ENCODE measurements at regions not wholly inside any gene's neighbourhood (a gene's known extent, or its start where the extent isn't known, plus 50 kb on each side); places are given as distances from the start of the nearest gene placed in this dataset.

- WGBS, 2 donors (ENCODE audit: low coverage in 1 of 2) = 81% methylated on average over 4 of the region's 4 CpGs; no CpG with 5 or more reads in 1 of the 2 donors
- DNase-seq = no peak
- Histone ChIP-seq H3K27me3 (no peaks in the 10 kb centered on the region), H3K4me1 (no peaks in the 10 kb centered on the region), H3K36me3 (no peaks in the 10 kb centered on the region), H3K4me3 (no peak overlapping the region), H3K27ac (no peak overlapping the region), H3K9me3 (no peaks in the 10 kb centered on the region)
- TF ChIP-seq, protein P1, sequence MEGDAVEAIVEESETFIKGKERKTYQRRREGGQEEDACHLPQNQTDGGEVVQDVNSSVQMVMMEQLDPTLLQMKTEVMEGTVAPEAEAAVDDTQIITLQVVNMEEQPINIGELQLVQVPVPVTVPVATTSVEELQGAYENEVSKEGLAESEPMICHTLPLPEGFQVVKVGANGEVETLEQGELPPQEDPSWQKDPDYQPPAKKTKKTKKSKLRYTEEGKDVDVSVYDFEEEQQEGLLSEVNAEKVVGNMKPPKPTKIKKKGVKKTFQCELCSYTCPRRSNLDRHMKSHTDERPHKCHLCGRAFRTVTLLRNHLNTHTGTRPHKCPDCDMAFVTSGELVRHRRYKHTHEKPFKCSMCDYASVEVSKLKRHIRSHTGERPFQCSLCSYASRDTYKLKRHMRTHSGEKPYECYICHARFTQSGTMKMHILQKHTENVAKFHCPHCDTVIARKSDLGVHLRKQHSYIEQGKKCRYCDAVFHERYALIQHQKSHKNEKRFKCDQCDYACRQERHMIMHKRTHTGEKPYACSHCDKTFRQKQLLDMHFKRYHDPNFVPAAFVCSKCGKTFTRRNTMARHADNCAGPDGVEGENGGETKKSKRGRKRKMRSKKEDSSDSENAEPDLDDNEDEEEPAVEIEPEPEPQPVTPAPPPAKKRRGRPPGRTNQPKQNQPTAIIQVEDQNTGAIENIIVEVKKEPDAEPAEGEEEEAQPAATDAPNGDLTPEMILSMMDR (IDR thresholded peaks at IDR 0.05) = no peak
- TF ChIP-seq POLR2A (IDR thresholded peaks at IDR 0.05) (no peak), POLR2AphosphoS5 (IDR thresholded peaks at IDR 0.05) (no peak), EP300 (IDR thresholded peaks at IDR 0.05; ENCODE audit: low read depth) (no peak)
- in situ Hi-C loops (cut with MboI; ENCODE audit: low pct_ligation_motif_present in 1 of 4, low pct_unique_long_range_greater_than_20kb in 1 of 4, low sequenced_read_pairs in 3 of 4) (no loop called here), intact Hi-C loops (cut with DNase I; ENCODE audit: low total_unique reads) (no loop called here)
Measured at GRCh38 chr4:138310498-138310897, 68.3 kb upstream of the SLC7A11 start.

DNA sequence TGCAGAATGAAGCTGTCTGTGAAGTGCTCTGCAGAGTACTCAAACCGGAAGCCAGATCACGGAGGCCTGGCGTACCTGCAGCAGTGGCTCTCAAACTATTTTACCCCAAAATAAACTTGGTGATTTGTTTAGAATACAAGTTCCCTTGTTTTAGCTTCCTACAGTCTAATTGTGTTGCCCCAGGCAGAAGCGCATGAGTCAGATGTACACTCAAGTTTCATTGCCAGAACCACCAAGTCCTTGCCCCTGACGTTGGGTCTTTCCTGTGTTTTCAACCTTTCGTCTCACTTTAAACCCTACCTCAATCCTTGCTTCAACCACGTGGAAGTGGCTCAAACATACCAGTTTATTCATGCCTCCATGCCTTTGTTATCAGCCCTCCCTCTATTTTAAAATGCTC is 66.2 kb upstream of the SLC7A11 start:
- 63 to 84% methylated on average over 4 to 7 of the region's 7 CpGs for WGBS, 2 donors (ENCODE audit: low coverage in 1 of 2)
- no peak for TF ChIP-seq POLR2AphosphoS5 (IDR thresholded peaks at IDR 0.05)
- DNase-seq = no peak
- H3K27ac ChIP-seq = no peak overlapping the region
- H3K4me3 ChIP-seq = no peak overlapping the region
- H3K4me1 ChIP-seq = no peaks in the 10 kb centered on the region
- H3K36me3 ChIP-seq = no peaks in the 10 kb centered on the region
- no peaks in the 10 kb centered on the region for H3K27me3 ChIP-seq
- no peaks in the 10 kb centered on the region for H3K9me3 ChIP-seq
- in situ Hi-C loops (cut with MboI; ENCODE audit: low pct_ligation_motif_present in 1 of 4, low pct_unique_long_range_greater_than_20kb in 1 of 4, low sequenced_read_pairs in 3 of 4) = no loop called here
- intact Hi-C loops (cut with DNase I; ENCODE audit: low total_unique reads) = no loop called here

DNA sequence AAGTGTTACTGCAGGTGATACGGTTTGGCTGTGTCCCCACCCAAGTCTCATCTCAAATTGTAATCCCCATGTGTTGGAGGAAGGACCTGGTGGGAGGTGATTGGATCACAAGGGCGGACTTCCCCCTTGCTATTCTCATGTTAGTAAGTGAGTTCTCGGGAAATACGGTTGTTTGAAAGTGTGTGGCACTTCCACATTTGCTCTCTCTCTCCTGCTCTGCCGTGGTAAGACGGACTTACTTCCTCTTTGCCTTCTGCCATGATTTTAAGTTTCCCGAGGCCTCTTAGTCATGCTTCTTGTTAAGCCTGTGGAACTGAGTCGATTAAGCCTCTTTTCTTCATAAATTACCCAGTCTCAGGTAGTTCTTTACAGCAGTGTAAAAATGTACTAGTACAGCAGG is 65.2 kb upstream of the SLC7A11 start:
- TF ChIP-seq EP300 (IDR thresholded peaks at IDR 0.05; ENCODE audit: low read depth) (no peak), POLR2A (IDR thresholded peaks at IDR 0.05) (no peak), POLR2AphosphoS5 (IDR thresholded peaks at IDR 0.05) (no peak)
- TF ChIP-seq, protein P1 (IDR thresholded peaks at IDR 0.05) = no peak
- Histone ChIP-seq H3K4me1 (no peaks in the 10 kb centered on the region), H3K27me3 (no peaks in the 10 kb centered on the region), H3K27ac (no peak overlapping the region), H3K9me3 (no peaks in the 10 kb centered on the region), H3K4me3 (no peak overlapping the region), H3K36me3 (no peaks in the 10 kb centered on the region)
- intact Hi-C loops (cut with DNase I; ENCODE audit: low total_unique reads) (no loop called here), in situ Hi-C loops (cut with MboI; ENCODE audit: low pct_ligation_motif_present in 1 of 4, low pct_unique_long_range_greater_than_20kb in 1 of 4, low sequenced_read_pairs in 3 of 4) (no loop called here)
- WGBS, 2 donors (ENCODE audit: low coverage in 1 of 2) = 74% methylated on average over 8 of the region's 8 CpGs; no CpG with 5 or more reads in 1 of the 2 donors
- no peak for DNase-seq

DNA sequence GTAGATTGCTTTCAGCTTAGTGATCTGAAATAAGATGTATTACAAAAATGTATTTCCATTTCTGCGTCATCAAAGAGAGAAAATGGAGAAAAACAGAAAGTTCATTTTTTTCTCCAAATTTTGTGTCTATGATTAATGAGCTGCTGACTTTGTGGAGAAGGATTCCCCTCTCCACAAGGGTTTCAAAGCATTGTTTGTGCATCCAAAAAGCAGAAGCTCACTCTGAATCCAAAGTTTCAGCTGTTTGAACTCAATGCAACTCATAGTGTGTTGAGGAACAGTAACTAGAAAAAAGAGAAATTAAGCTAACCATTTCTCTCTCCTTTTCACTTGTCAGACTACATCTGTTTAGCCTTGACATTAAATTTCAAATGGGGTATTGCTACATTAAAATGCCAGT is 62.9 kb upstream of the SLC7A11 start:
- 84 to 86% methylated on average over 1 of the region's 1 CpG for WGBS, 2 donors (ENCODE audit: low coverage in 1 of 2)
- in situ Hi-C loops (cut with MboI; ENCODE audit: low pct_ligation_motif_present in 1 of 4, low pct_unique_long_range_greater_than_20kb in 1 of 4, low sequenced_read_pairs in 3 of 4) = no loop called here

GRCh38 chr4:138301536-138301935 is 59.4 kb upstream of the SLC7A11 start:
- no peak for DNase-seq
- no peak for TF ChIP-seq POLR2AphosphoS5 (IDR thresholded peaks at IDR 0.05)
- TF ChIP-seq EP300 (IDR thresholded peaks at IDR 0.05; ENCODE audit: low read depth) = no peak
- no peak for TF ChIP-seq POLR2A (IDR thresholded peaks at IDR 0.05)
- TF ChIP-seq, protein P1 (IDR thresholded peaks at IDR 0.05) = no peak
- no peak overlapping the region for H3K4me3 ChIP-seq
- no peaks in the 10 kb centered on the region for H3K9me3 ChIP-seq
- H3K36me3 ChIP-seq = no peaks in the 10 kb centered on the region
- WGBS, 2 donors (ENCODE audit: low coverage in 1 of 2) = 80 to 85% methylated on average over 2 of the region's 2 CpGs
- H3K4me1 ChIP-seq = no peaks in the 10 kb centered on the region
- intact Hi-C loops (cut with DNase I; ENCODE audit: low total_unique reads) (no loop called here), in situ Hi-C loops (cut with MboI; ENCODE audit: low pct_ligation_motif_present in 1 of 4, low pct_unique_long_range_greater_than_20kb in 1 of 4, low sequenced_read_pairs in 3 of 4) (no loop called here)
- no peaks in the 10 kb centered on the region for H3K27me3 ChIP-seq
- H3K27ac ChIP-seq = no peak overlapping the region

More for the DNA sequence above, 62.9 kb upstream of the SLC7A11 start:
- Histone ChIP-seq H3K36me3 (no peaks in the 10 kb centered on the region), H3K27me3 (no peaks in the 10 kb centered on the region), H3K27ac (no peak overlapping the region), H3K9me3 (no peaks in the 10 kb centered on the region), H3K4me1 (no peaks in the 10 kb centered on the region), H3K4me3 (no peak overlapping the region)
- intact Hi-C loops (cut with DNase I; ENCODE audit: low total_unique reads) = no loop called here
- no peak for DNase-seq
- TF ChIP-seq EP300 (IDR thresholded peaks at IDR 0.05; ENCODE audit: low read depth) (no peak), POLR2AphosphoS5 (IDR thresholded peaks at IDR 0.05) (no peak), POLR2A (IDR thresholded peaks at IDR 0.05) (no peak)
- TF ChIP-seq, protein P1 (IDR thresholded peaks at IDR 0.05) = no peak
